H9 (cell line): ENCODE measurements at regions not wholly inside any gene's neighbourhood (a gene's known extent, or its start where the extent isn't known, plus 50 kb on each side); places are given as distances from the start of the nearest gene placed in this dataset.

Experiments
- DNase-seq: peaks from one replicate; pipeline ENCODE4 v3.0.0-alpha.2; 2017
- H2AFZ ChIP-seq: one replicate; pipeline ENCODE4 v1.6.1; 2013; ENCODE audit warnings: mild to moderate bottlenecking, low read length, control low read depth, moderate library complexity
- H2AK5ac ChIP-seq: 2 replicates; pipeline ENCODE4 v1.6.1; 2013; ENCODE audit warnings: low read length, control low read depth, mixed read lengths; ENCODE audit not compliant: insufficient read length
- H2BK120ac ChIP-seq: one replicate; pipeline ENCODE4 v1.6.1; 2013; ENCODE audit warnings: low read depth, mild to moderate bottlenecking, low read length, control low read depth, inconsistent platforms; ENCODE audit not compliant: poor library complexity, severe bottlenecking
- H2BK12ac ChIP-seq: 2 replicates; pipeline ENCODE4 v1.6.1; 2013; ENCODE audit warnings: low read length, control low read depth, mixed read lengths, low read depth; ENCODE audit not compliant: insufficient read length
- H2BK15ac ChIP-seq: 2 replicates; pipeline ENCODE4 v1.6.1; 2013; ENCODE audit warnings: low read depth, low read length, control low read depth
- H2BK20ac ChIP-seq: one replicate; pipeline ENCODE4 v1.6.1; 2013; ENCODE audit warnings: low read depth, mild to moderate bottlenecking, low read length, control low read depth, inconsistent platforms; ENCODE audit not compliant: poor library complexity, severe bottlenecking
- H2BK5ac ChIP-seq: 2 replicates; pipeline ENCODE4 v1.6.1; 2013; ENCODE audit warnings: low read length, control low read depth, mixed read lengths; ENCODE audit not compliant: insufficient read length
- H3K14ac ChIP-seq: 2 replicates; pipeline ENCODE4 v1.6.1; 2013; ENCODE audit warnings: low read length, control low read depth; ENCODE audit not compliant: insufficient read depth
- H3K18ac ChIP-seq: 2 replicates; pipeline ENCODE4 v1.6.1; 2013; ENCODE audit warnings: low read depth, mild to moderate bottlenecking, mixed read lengths, low read length, control low read depth; ENCODE audit not compliant: insufficient read length
- H3K23ac ChIP-seq: 2 replicates; pipeline ENCODE4 v1.6.1; 2013; ENCODE audit warnings: low read length, control low read depth, mixed read lengths, low read depth; ENCODE audit not compliant: insufficient read length
- H3K23me2 ChIP-seq: 2 replicates; pipeline ENCODE4 v1.6.1; 2013; ENCODE audit warnings: low read depth, mild to moderate bottlenecking, mixed read lengths, low read length, control low read depth; ENCODE audit not compliant: insufficient read length, poor library complexity, severe bottlenecking
- H3K27ac ChIP-seq: 2 replicates; pipeline ENCODE4 v1.5.1; 2013; ENCODE audit warnings: low read length, control low read depth, mixed read lengths, low read depth; ENCODE audit not compliant: insufficient read length
- H3K27me3 ChIP-seq: 2 replicates; pipeline ENCODE4 v1.6.1; 2013; ENCODE audit warnings: low read length, control low read depth, inconsistent platforms; ENCODE audit not compliant: insufficient read depth
- H3K4ac ChIP-seq: 2 replicates; pipeline ENCODE4 v1.6.1; 2013; ENCODE audit warnings: low read depth, mild to moderate bottlenecking, control low read depth, inconsistent platforms, low read length, moderate library complexity
- H3K4me1 ChIP-seq: 2 replicates; pipeline ENCODE4 v1.6.1; 2013; ENCODE audit warnings: low read length, control low read depth, inconsistent platforms; ENCODE audit not compliant: insufficient read depth
- H3K4me2 ChIP-seq: 2 replicates; pipeline ENCODE4 v1.6.1; 2013; ENCODE audit warnings: low read length, control low read depth, mixed read lengths; ENCODE audit not compliant: insufficient read length, insufficient read depth
- H3K56ac ChIP-seq: 2 replicates; pipeline ENCODE4 v1.6.1; 2013; ENCODE audit warnings: low read depth, mild to moderate bottlenecking, mixed read lengths, low read length, control low read depth; ENCODE audit not compliant: insufficient read length
- H3K79me1 ChIP-seq: 2 replicates; pipeline ENCODE4 v1.6.1; 2013; ENCODE audit warnings: low read depth, mild to moderate bottlenecking, moderate library complexity, low read length, control low read depth, inconsistent platforms; ENCODE audit not compliant: insufficient read depth, poor library complexity, severe bottlenecking
- H3K79me2 ChIP-seq: 2 replicates; pipeline ENCODE4 v1.6.1; 2013; ENCODE audit warnings: low read length, control low read depth, inconsistent platforms; ENCODE audit not compliant: insufficient read depth
- H3K9ac ChIP-seq: 2 replicates; pipeline ENCODE4 v1.6.1; 2013; ENCODE audit warnings: low read length, control low read depth, mixed read lengths; ENCODE audit not compliant: insufficient read length; ENCODE audit errors: extremely low read depth
- H3K9me3 ChIP-seq: one replicate; pipeline ENCODE4 v1.6.1; 2013; ENCODE audit warnings: low read depth, low read length, inconsistent platforms; ENCODE audit not compliant: control insufficient read depth
- H3T11ph ChIP-seq: one replicate; pipeline ENCODE4 v1.6.1; 2013; ENCODE audit warnings: mild to moderate bottlenecking, low read length, control low read depth, inconsistent platforms
- H4K20me1 ChIP-seq: one replicate; pipeline ENCODE4 v1.6.1; 2013; ENCODE audit not compliant: control insufficient read depth, insufficient read length, insufficient read depth
- H4K5ac ChIP-seq: 2 replicates; pipeline ENCODE4 v1.6.1; 2013; ENCODE audit warnings: low read depth, mild to moderate bottlenecking, mixed read lengths, low read length, control low read depth; ENCODE audit not compliant: insufficient read length
- H4K8ac ChIP-seq: replicated peaks from 2 replicates; pipeline ENCODE4 v1.6.1; 2013; ENCODE audit warnings: low read length, control low read depth, mixed read lengths, low read depth; ENCODE audit not compliant: insufficient read length
- H4K91ac ChIP-seq: 2 replicates; pipeline ENCODE4 v1.6.1; 2013; ENCODE audit warnings: low read depth, mild to moderate bottlenecking, moderate library complexity, mixed read lengths, low read length, control low read depth; ENCODE audit not compliant: insufficient read length
- H3K27ac Mint-ChIP-seq, 3 experiments: 2 replicates in 2 of 3; 3 replicates in 1 of 3; pipeline ENCODE4 v1.8.0; 2020 to 2021; ENCODE audit warnings: mixed read lengths in 3 of 3, mild to moderate bottlenecking in 1 of 3, moderate library complexity in 1 of 3
- H3K27me3 Mint-ChIP-seq: 2 replicates; pipeline ENCODE4 v1.8.0; 2021; ENCODE audit warnings: low read depth, mild to moderate bottlenecking, moderate library complexity, mixed read lengths
- H3K36me3 Mint-ChIP-seq, 3 experiments: 2 replicates in 2 of 3; 3 replicates in 1 of 3; pipeline ENCODE4 v1.8.0; 2020 to 2021; ENCODE audit warnings: low read depth in 3 of 3, mixed read lengths in 3 of 3; ENCODE audit not compliant: insufficient read depth in 1 of 3
- H3K4me1 Mint-ChIP-seq, 2 experiments: 2 replicates each; pipeline ENCODE4 v1.8.0; 2020; ENCODE audit warnings: mixed read lengths in 2 of 2
- H3K4me3 Mint-ChIP-seq, 2 experiments: 2 replicates in 1 of 2; 3 replicates in 1 of 2; pipeline ENCODE4 v1.8.0; 2020 to 2021; ENCODE audit warnings: mild to moderate bottlenecking in 2 of 2, mixed read lengths in 2 of 2, moderate library complexity in 1 of 2
- H3K9me3 Mint-ChIP-seq, 2 experiments: 2 replicates in 1 of 2; 3 replicates in 1 of 2; pipeline ENCODE4 v1.8.0; 2020; ENCODE audit warnings: mild to moderate bottlenecking in 2 of 2, mixed read lengths in 2 of 2, moderate library complexity in 1 of 2
- TF ChIP-seq, protein P1 (sequence below): fragments of 200-600 bp; sonication (generic); conservative IDR thresholded peaks from 3 replicates; pipeline ENCODE4 v1.8.0; 2021; ENCODE audit warnings: antibody characterized with exemption, mild to moderate bottlenecking

GRCh38 chr16:75983296-75983695 is 257.0 kb upstream of the CPHXL start:
- Histone ChIP-seq H2AK5ac (no peak overlapping the region), H3T11ph (no peak overlapping the region), H3K27me3 (no peaks in the 10 kb centered on the region), H4K5ac (no peak overlapping the region), H2BK120ac (no peak overlapping the region), H3K4me2 (no peak overlapping the region), H2BK15ac (no peak overlapping the region), H3K23ac (no peak overlapping the region), H3K23me2 (no peaks in the 10 kb centered on the region), H3K9me3 (no peaks in the 10 kb centered on the region), H3K56ac (no peak overlapping the region), H2AFZ (no peak overlapping the region), H3K18ac (no peak overlapping the region), H3K79me1 (no peaks in the 10 kb centered on the region), H3K9ac (no peak overlapping the region), H2BK5ac (no peak overlapping the region), H2BK20ac (no peak overlapping the region), H3K79me2 (no peaks in the 10 kb centered on the region), H4K8ac (no peak overlapping the region), H3K4ac (no peak overlapping the region), H3K27ac (no peak overlapping the region), H4K91ac (no peak overlapping the region), H2BK12ac (no peak overlapping the region), H3K4me1 (peaks cover 4% of the 10 kb centered on the region), H4K20me1 (no peaks in the 10 kb centered on the region), H3K14ac (no peak overlapping the region)
- TF ChIP-seq, protein P1, sequence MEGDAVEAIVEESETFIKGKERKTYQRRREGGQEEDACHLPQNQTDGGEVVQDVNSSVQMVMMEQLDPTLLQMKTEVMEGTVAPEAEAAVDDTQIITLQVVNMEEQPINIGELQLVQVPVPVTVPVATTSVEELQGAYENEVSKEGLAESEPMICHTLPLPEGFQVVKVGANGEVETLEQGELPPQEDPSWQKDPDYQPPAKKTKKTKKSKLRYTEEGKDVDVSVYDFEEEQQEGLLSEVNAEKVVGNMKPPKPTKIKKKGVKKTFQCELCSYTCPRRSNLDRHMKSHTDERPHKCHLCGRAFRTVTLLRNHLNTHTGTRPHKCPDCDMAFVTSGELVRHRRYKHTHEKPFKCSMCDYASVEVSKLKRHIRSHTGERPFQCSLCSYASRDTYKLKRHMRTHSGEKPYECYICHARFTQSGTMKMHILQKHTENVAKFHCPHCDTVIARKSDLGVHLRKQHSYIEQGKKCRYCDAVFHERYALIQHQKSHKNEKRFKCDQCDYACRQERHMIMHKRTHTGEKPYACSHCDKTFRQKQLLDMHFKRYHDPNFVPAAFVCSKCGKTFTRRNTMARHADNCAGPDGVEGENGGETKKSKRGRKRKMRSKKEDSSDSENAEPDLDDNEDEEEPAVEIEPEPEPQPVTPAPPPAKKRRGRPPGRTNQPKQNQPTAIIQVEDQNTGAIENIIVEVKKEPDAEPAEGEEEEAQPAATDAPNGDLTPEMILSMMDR: no peak
- Mint-ChIP-seq H3K9me3 (no peaks in the 10 kb centered on the region; a peak in 1 of 5 replicates), H3K27ac (no peak overlapping the region), H3K4me1 (peaks cover 14 to 18% of the 10 kb centered on the region in 2 experiments), H3K27me3 (peaks cover 11% of the 10 kb centered on the region), H3K4me3 (no peak overlapping the region; a peak in 1 of 5 replicates), H3K36me3 (no peaks in the 10 kb centered on the region; a peak in 1 of 7 replicates)
- no peak for DNase-seq
